ENCODE measurements at regions not wholly inside any gene's neighbourhood (a gene's known extent, or its start where the extent isn't known, plus 50 kb on each side); places are given as distances from the start of the nearest gene placed in this dataset.

- Mint-ChIP-seq H3K9me3 (no peaks in the 10 kb centered on the region), H3K27ac (no peak overlapping the region), H3K27me3 (ENCODE audit: low read depth) (no peaks in the 10 kb centered on the region), H3K4me3 (no peak overlapping the region), H3K4me1 (ENCODE audit: low read depth) (no peaks in the 10 kb centered on the region), H3K36me3 (ENCODE audit: low read depth) (no peaks in the 10 kb centered on the region)
- no peak for DNase-seq
- CTCF ChIA-PET = no interaction called here
- intact Hi-C loops (cut with micrococcal nuclease) = no loop called here
Observed at GRCh38 chr5:174198541-174198940, 153.0 kb downstream of the NSG2 start.

DNA sequence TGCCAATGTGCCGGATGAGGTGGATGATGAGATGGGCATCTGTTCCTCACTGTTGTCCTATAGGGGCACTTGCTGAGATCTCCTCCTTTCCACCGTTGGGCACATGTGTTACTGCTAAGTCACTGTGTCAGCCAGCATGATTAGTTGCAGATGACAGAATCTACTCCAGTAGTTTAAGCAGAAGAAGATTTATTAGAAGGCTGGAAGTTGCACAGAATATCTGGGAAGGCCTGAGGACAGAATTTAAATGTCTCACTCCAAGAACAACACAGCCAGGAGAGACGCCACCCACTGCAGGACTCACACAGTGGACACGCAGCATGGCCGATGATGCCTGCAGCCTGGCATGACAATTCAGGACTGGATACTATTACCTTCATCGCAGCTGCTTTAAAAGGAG lies 157.5 kb downstream of the NSG2 start:
- H3K36me3 Mint-ChIP-seq (ENCODE audit: low read depth) = no peaks in the 10 kb centered on the region
- H3K9me3 Mint-ChIP-seq = no peaks in the 10 kb centered on the region
- intact Hi-C loops (cut with micrococcal nuclease) = no loop called here
- no peak for DNase-seq
- H3K4me1 Mint-ChIP-seq (ENCODE audit: low read depth) = no peaks in the 10 kb centered on the region
- CTCF ChIA-PET = no interaction called here
- no peak overlapping the region for H3K27ac Mint-ChIP-seq
- no peak overlapping the region for H3K4me3 Mint-ChIP-seq
- peaks cover 10% of the 10 kb centered on the region for H3K27me3 Mint-ChIP-seq (ENCODE audit: low read depth)

DNA sequence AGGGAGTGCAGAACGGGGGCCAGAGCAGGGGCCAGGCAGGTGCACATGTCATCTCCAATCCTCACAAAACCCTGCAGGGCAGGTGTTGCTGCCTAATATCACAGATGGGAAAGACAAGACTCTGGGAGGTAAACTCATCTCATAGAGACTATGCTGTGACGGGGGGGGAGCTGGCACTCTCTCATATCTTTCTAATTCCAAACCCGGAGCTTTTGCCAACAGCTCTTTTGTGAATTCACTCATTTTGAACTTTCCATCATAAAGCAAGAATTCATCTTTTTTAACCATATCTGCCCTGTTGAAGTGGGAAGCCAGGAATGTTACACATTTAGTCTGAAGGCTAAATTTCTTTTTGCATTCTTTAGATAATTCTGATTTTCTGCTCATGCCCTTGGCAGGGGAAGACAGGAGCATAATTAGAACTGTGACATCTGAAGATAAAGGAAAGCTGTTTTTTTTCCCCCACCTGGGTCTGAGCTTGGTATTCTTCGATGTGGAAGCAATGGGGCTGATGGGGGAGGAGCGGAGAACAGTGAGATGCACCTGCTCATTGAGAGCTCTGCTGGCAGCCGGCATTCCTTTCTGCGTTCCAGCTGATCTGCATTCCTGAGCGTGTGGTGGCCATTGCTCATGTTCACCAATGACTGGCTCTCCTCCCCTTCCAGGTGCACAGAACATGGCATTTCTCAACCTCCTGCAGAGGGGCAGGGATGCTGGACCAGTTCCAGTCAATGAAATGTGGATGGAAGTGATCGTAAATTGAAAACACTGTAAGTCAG lies 159.2 kb downstream of the NSG2 start:
- intact Hi-C loops (cut with micrococcal nuclease) = no loop called here
- Mint-ChIP-seq H3K27me3 (ENCODE audit: low read depth) (peaks cover 13% of the 10 kb centered on the region), H3K4me1 (ENCODE audit: low read depth) (no peaks in the 10 kb centered on the region), H3K36me3 (ENCODE audit: low read depth) (no peaks in the 10 kb centered on the region), H3K27ac (no peak overlapping the region), H3K9me3 (no peaks in the 10 kb centered on the region), H3K4me3 (no peak overlapping the region)
- CTCF ChIA-PET = no interaction called here
- DNase-seq = no peak

GRCh38 chr5:174205939-174206338 lies 160.4 kb downstream of the NSG2 start:
- peaks cover 14% of the 10 kb centered on the region for H3K27me3 Mint-ChIP-seq (ENCODE audit: low read depth)
- H3K9me3 Mint-ChIP-seq = no peaks in the 10 kb centered on the region
- CTCF ChIA-PET = interaction anchor here (0.8 kb wide), 1 partner anchor 9 kb away, joined by 3 read pairs; no protein-coding TSS in a partner anchor
- H3K36me3 Mint-ChIP-seq (ENCODE audit: low read depth) = no peaks in the 10 kb centered on the region
- DNase-seq = no peak
- no peak overlapping the region for H3K27ac Mint-ChIP-seq
- intact Hi-C loops (cut with micrococcal nuclease) = no loop called here
- no peak overlapping the region for H3K4me3 Mint-ChIP-seq
- no peaks in the 10 kb centered on the region for H3K4me1 Mint-ChIP-seq (ENCODE audit: low read depth)

DNA sequence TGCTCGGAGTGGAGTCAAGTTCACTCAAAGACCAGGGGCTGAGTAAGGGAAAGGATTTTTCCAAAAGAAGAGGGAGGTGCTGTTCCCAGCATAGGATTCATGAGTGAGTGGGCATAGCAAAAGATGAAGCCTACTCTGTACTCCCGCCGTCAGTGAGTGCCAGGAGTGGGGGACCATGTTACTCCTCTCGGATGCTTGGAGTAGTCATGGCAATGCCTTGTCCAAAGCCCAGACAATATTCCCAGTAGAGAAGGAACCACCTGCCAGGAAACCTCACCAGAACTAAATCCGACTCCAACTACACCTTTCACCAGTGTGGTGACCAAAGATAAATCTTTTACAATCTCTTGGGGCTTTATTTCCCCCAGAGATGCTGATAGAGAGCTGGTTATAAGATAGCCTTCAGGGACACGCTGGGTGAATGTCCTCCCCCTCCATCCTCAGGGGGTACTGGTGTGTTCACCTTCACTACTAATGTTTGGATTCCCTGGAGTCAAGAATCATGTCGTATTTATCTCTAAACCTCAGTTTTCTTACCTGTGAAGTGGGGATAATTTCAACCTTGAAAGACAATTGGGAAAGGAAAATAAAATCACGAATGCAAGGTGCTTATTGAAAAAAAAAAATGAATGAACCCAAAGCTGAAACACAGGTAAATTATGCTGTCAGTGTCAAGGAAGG lies 165.2 kb downstream of the NSG2 start:
- H3K36me3 Mint-ChIP-seq (ENCODE audit: low read depth) = no peaks in the 10 kb centered on the region
- peaks cover 17% of the 10 kb centered on the region for H3K27me3 Mint-ChIP-seq (ENCODE audit: low read depth)
- DNase-seq = no peak
- H3K4me3 Mint-ChIP-seq = no peak overlapping the region
- H3K27ac Mint-ChIP-seq = no peak overlapping the region
- no peaks in the 10 kb centered on the region for H3K4me1 Mint-ChIP-seq (ENCODE audit: low read depth)
- intact Hi-C loops (cut with micrococcal nuclease) = no loop called here
- no peaks in the 10 kb centered on the region for H3K9me3 Mint-ChIP-seq
- CTCF ChIA-PET = no interaction called here

DNA sequence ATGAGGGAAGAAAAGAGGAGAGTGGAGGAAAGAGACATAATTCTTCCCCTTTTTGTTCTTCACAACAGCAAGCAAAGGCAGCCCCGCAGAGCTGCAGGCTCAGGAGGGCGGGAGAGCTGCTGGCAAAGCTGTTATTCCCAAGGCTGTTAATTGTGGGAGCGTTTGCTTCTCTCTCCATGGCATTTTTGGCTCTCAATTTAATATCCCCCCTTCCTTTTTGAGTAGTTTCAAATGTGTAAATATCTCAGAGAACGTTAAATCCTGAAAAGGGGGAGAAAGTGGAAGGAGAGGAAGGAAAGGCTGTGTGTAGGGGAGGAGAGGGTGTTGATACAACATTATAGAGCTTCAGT lies 165.7 kb downstream of the NSG2 start:
- no peak overlapping the region for H3K27ac Mint-ChIP-seq
- H3K9me3 Mint-ChIP-seq = no peaks in the 10 kb centered on the region
- H3K27me3 Mint-ChIP-seq (ENCODE audit: low read depth) = peaks cover 19% of the 10 kb centered on the region
- intact Hi-C loops (cut with micrococcal nuclease) = no loop called here
- H3K4me1 Mint-ChIP-seq (ENCODE audit: low read depth) = no peaks in the 10 kb centered on the region
- CTCF ChIA-PET = no interaction called here
- H3K36me3 Mint-ChIP-seq (ENCODE audit: low read depth) = no peaks in the 10 kb centered on the region
- no peak overlapping the region for H3K4me3 Mint-ChIP-seq
- no peak for DNase-seq

DNA sequence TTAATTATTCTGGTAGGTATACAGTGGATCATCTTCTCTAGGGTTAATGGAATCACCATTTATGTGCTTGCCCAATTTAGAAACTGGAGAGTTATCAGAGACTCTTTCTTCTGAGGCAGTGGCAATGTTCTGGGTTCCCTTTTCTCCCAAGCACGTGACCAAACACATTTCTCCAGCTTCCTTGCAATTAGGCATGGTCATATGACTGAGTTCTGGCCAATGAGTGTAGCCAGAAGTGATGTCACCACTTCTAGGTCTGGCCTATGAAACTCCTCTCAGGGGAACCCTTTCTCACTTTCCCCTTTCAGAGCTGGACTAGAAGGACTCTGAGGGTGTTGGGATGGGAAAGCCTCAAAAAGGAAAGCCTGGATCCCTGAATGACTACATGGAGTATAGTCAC lies 172.0 kb downstream of the NSG2 start:
- DNase-seq = no peak
- Mint-ChIP-seq H3K27ac (no peak overlapping the region), H3K4me3 (no peak overlapping the region), H3K9me3 (peaks cover 8% of the 10 kb centered on the region), H3K36me3 (ENCODE audit: low read depth) (no peaks in the 10 kb centered on the region), H3K27me3 (ENCODE audit: low read depth) (peaks cover 9% of the 10 kb centered on the region), H3K4me1 (ENCODE audit: low read depth) (no peaks in the 10 kb centered on the region)
- CTCF ChIA-PET = no interaction called here
- intact Hi-C loops (cut with micrococcal nuclease) = no loop called here

DNA sequence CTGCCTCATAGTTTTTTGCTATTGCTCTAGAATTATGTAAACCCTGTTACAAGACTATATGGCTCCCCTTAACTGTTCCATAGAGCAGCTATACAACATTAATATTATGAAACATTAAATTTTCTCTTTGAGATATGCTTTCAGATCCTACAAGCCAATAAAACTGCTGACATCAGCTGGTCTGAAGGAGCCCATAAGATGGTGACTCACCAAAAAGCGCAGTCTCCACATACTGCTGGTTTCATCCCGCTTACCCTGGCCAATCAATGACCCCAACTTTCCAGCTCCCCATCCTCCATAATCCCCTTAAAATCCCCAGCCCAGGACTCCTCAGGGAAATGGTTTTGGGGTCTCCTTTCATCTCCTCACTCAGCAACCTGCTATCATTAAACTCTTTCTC lies 172.7 kb downstream of the NSG2 start:
- Mint-ChIP-seq H3K27ac (no peak overlapping the region), H3K4me3 (no peak overlapping the region), H3K4me1 (ENCODE audit: low read depth) (no peaks in the 10 kb centered on the region), H3K36me3 (ENCODE audit: low read depth) (no peaks in the 10 kb centered on the region), H3K9me3 (peaks cover 8% of the 10 kb centered on the region), H3K27me3 (ENCODE audit: low read depth) (peaks cover 8% of the 10 kb centered on the region)
- DNase-seq = no peak
- CTCF ChIA-PET = no interaction called here
- intact Hi-C loops (cut with micrococcal nuclease) = no loop called here

DNA sequence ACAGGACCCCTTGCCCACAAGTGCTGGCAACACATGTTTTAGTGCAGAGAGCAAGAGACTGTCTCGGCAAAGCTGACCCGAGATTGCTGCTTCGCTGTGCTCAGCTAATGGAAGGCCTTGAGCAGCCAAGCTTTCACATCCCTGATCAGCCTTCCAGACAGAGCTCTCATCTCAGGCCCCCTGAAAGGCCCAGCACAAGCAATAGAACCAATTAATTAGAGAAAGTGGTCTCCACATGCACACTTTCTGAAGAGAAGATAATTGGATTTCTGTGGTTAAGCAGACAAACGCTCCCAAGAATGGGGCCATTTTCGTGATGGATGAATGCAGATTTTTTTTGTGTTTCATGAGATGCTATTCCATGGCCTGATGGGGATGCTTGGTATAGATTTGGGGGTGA lies 174.9 kb downstream of the NSG2 start:
- H3K27me3 Mint-ChIP-seq (ENCODE audit: low read depth) = peaks cover 8% of the 10 kb centered on the region
- H3K4me3 Mint-ChIP-seq = no peak overlapping the region
- no peak overlapping the region for H3K27ac Mint-ChIP-seq
- H3K36me3 Mint-ChIP-seq (ENCODE audit: low read depth) = no peaks in the 10 kb centered on the region
- H3K9me3 Mint-ChIP-seq = peaks cover 8% of the 10 kb centered on the region
- CTCF ChIA-PET = no interaction called here
- no peak for DNase-seq
- intact Hi-C loops (cut with micrococcal nuclease) = no loop called here
- no peaks in the 10 kb centered on the region for H3K4me1 Mint-ChIP-seq (ENCODE audit: low read depth)

DNA sequence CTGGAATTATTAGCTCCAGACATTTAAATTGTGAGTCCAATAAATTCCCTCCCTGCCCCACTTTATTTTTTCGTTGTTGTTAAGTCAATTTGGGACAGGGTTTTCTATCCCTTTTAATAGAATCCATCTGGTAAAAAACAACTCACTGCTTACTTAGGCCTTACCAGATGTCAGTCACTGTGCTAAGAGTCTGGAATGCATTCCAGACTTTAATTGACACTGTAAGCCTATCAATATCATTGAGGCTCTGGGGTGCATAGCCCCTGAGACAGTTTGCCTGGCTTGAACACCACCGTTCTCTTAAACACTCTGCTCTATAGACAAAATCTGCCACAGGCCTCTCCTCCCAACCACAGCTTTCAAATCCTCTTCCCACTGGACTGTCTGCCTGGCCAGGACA lies 175.9 kb downstream of the NSG2 start:
- intact Hi-C loops (cut with micrococcal nuclease) = no loop called here
- H3K4me3 Mint-ChIP-seq = no peak overlapping the region
- H3K27ac Mint-ChIP-seq = no peak overlapping the region

DNA sequence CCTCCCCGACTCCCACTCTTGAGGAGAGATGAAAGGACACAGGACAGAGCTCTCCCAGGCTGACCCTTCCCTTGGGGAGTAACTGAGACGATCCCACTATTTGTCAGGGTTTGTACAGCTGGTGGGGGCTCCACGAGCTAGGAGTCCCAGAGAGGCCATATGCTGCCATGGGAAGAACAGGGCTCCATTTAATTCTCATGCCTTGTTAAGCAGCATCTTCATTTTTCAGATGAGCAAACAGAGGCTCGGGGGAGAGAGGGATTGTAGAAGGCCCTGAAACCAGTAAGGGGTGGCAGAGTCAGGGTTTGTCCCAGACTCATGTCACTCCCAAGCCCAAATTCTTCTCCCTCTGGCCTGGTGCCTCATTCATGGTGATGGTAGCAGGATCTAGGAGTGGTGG lies 176.4 kb downstream of the NSG2 start:
- Mint-ChIP-seq H3K27me3 (ENCODE audit: low read depth) (peaks cover 3% of the 10 kb centered on the region), H3K36me3 (ENCODE audit: low read depth) (no peaks in the 10 kb centered on the region), H3K9me3 (peaks cover 8% of the 10 kb centered on the region), H3K27ac (no peak overlapping the region), H3K4me3 (no peak overlapping the region), H3K4me1 (ENCODE audit: low read depth) (no peaks in the 10 kb centered on the region)
- no peak for DNase-seq
- CTCF ChIA-PET = no interaction called here
- intact Hi-C loops (cut with micrococcal nuclease) = no loop called here

More for the DNA sequence above, 175.9 kb downstream of the NSG2 start:
- no peaks in the 10 kb centered on the region for H3K36me3 Mint-ChIP-seq (ENCODE audit: low read depth)
- CTCF ChIA-PET = no interaction called here
- no peaks in the 10 kb centered on the region for H3K4me1 Mint-ChIP-seq (ENCODE audit: low read depth)
- DNase-seq = no peak
- peaks cover 3% of the 10 kb centered on the region for H3K27me3 Mint-ChIP-seq (ENCODE audit: low read depth)
- peaks cover 8% of the 10 kb centered on the region for H3K9me3 Mint-ChIP-seq

DNA sequence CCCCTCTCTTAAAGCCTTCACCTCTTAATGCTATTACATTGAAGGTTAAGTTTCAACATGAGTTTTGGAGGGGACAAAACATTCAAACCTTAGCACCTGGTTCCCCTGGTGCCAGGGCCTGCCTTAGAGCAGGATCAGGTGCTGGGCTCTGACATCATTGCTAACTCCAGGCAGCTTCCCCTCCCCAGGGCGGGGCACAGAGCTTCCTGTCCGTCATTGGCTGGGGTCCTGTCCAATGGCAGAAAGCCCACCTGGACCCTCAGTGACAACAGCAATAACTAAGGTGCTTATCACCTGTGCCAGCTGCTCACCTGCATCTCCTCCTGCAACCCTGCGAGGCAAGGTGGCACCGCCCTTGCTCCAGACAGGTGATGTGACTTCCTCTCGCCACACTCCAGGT lies 177.4 kb downstream of the NSG2 start:
- H3K27ac Mint-ChIP-seq = no peak overlapping the region
- DNase-seq = no peak
- H3K4me1 Mint-ChIP-seq (ENCODE audit: low read depth) = no peaks in the 10 kb centered on the region
- H3K4me3 Mint-ChIP-seq = no peak overlapping the region
- intact Hi-C loops (cut with micrococcal nuclease) = no loop called here
- H3K27me3 Mint-ChIP-seq (ENCODE audit: low read depth) = peaks cover 5% of the 10 kb centered on the region
- CTCF ChIA-PET = no interaction called here
- H3K9me3 Mint-ChIP-seq = peaks cover 4% of the 10 kb centered on the region
- no peaks in the 10 kb centered on the region for H3K36me3 Mint-ChIP-seq (ENCODE audit: low read depth)

- Mint-ChIP-seq H3K27ac (no peak overlapping the region), H3K36me3 (ENCODE audit: low read depth) (no peaks in the 10 kb centered on the region), H3K9me3 (peaks cover under 1% of the 10 kb centered on the region), H3K27me3 (ENCODE audit: low read depth) (peaks cover 5% of the 10 kb centered on the region), H3K4me1 (ENCODE audit: low read depth) (no peaks in the 10 kb centered on the region), H3K4me3 (no peak overlapping the region)
- DNase-seq = no peak
- CTCF ChIA-PET = no interaction called here
- intact Hi-C loops (cut with micrococcal nuclease) = no loop called here
Observed at GRCh38 chr5:174223355-174223754, 177.8 kb downstream of the NSG2 start.
